Spleen (tissue), 11 donors: ENCODE measurements at regions not wholly inside any gene's neighbourhood (a gene's known extent, or its start where the extent isn't known, plus 50 kb on each side); places are given as distances from the start of the nearest gene placed in this dataset.

Experiments
- DNase-seq: peaks from one replicate; pipeline ENCODE4 v3.0.0-alpha.2; 2020
- H3K27ac ChIP-seq, 8 donors: fragments of 200-600 bp; sonication (generic) in 7 of 8; 1 replicate in 4 of 8; 2 replicates in 4 of 8; pipeline versions ENCODE4 v1.5.0 to v1.8.0; 2016 to 2021; ENCODE audit warnings: inconsistent platforms in 4 of 8, mild to moderate bottlenecking in 4 of 8, moderate library complexity in 1 of 8
- H3K27me3 ChIP-seq, 7 donors: fragments of 200-600 bp; sonication (generic) in 6 of 7; replicated peaks in 1 of 7; 1 replicate in 4 of 7; 2 replicates in 3 of 7; pipeline versions ENCODE4 v1.5.0 to v1.8.0; 2016 to 2021; ENCODE audit warnings: inconsistent platforms in 3 of 7, mild to moderate bottlenecking in 1 of 7
- H3K36me3 ChIP-seq, 6 donors: fragments of 200-600 bp; sonication (generic) in 5 of 6; 1 replicate in 4 of 6; 2 replicates in 2 of 6; pipeline versions ENCODE4 v1.5.0 to v1.8.0; 2016 to 2021; ENCODE audit warnings: inconsistent platforms in 2 of 6
- H3K4me1 ChIP-seq, 6 donors: fragments of 200-600 bp; sonication (generic) in 5 of 6; 1 replicate in 3 of 6; 2 replicates in 3 of 6; pipeline versions ENCODE4 v1.5.0 to v1.8.0; 2016 to 2021; ENCODE audit warnings: inconsistent platforms in 3 of 6
- H3K4me3 ChIP-seq, 8 donors: fragments of 200-600 bp; sonication (generic) in 7 of 8; 1 replicate in 4 of 8; 2 replicates in 4 of 8; pipeline versions ENCODE4 v1.5.0 to v1.8.0; 2016 to 2021; ENCODE audit warnings: inconsistent platforms in 4 of 8, mild to moderate bottlenecking in 4 of 8, moderate library complexity in 2 of 8
- H3K9me3 ChIP-seq, 8 donors: fragments of 200-600 bp; sonication (generic) in 7 of 8; 1 replicate in 4 of 8; 2 replicates in 4 of 8; pipeline versions ENCODE4 v1.5.0 to v1.8.0; 2016 to 2021; ENCODE audit warnings: inconsistent platforms in 4 of 8
- POLR2A ChIP-seq, 3 donors: fragments of 450-650 bp; IDR thresholded peaks; one replicate each; pipeline ENCODE4 v1.5.1; 2017; ENCODE audit warnings: antibody characterized with exemption in 3 of 3, mild to moderate bottlenecking in 1 of 3
- POLR2AphosphoS5 ChIP-seq, 3 donors: sonication (generic); formaldehyde crosslinking; IDR thresholded peaks; one replicate each; pipeline ENCODE4 v1.5.1; 2017; ENCODE audit warnings: antibody characterized with exemption in 3 of 3
- WGBS, 5 donors: extraction: QIAGEN DNeasy Blood & Tissue Kit in 3 of 5; methylation state at CpG; one replicate each; pipeline versions ENCODE4 v1.1.5 to v1.1.7; 2013 to 2018; 5-methylcytosine and 5-hydroxymethylcytosine counted together
- intact Hi-C: fragments of 100-400 bp; cut with DNase I; formaldehyde crosslinking; loops from one replicate; pipeline ENCODE4 v1.15.0; 2023; ENCODE audit warnings: low total_unique reads
- TF ChIP-seq, protein P1 (sequence below), 11 experiments: fragments of 200-600 bp in 7 of 11; fragments of 450-650 bp in 4 of 11; sonication (generic) in 4 of 11; IDR thresholded peaks in 8 of 11; conservative IDR thresholded peaks in 3 of 11; 1 replicate in 7 of 11; 2 replicates in 4 of 11; pipeline versions ENCODE4 v1.4.0 to v1.8.0; 2016 to 2021; ENCODE audit warnings: antibody characterized with exemption in 11 of 11, inconsistent platforms in 4 of 11, mild to moderate bottlenecking in 1 of 11
- donor health status: healthy with polysubstance abuse.
- donor health status: DM: no; HTN: no; CAD: no; lungs with moderate emphysema.
- donor health status: DM: no; HTN: no; CAD: no.
- donor health status: Bipolar disorder and iron deficiency.
- donor health status: healthy.
- donor health status: DM: no; HTN: no; CAD: no.
- donor health status: DM: yes; HTN: yes; CAD: no.

- Histone ChIP-seq H3K4me3 (no peak overlapping the region), H3K27me3 (no peaks in the 10 kb centered on the region), H3K9me3 (peaks cover 0 to 7% (median 0%) of the 10 kb centered on the region in 8 donors), H3K4me1 (no peaks in the 10 kb centered on the region), H3K36me3 (no peaks in the 10 kb centered on the region), H3K27ac (no peak overlapping the region)
- TF ChIP-seq POLR2AphosphoS5 (IDR thresholded peaks at IDR 0.05) = no peak
- no peak for TF ChIP-seq POLR2A (IDR thresholded peaks at IDR 0.05)
- TF ChIP-seq, protein P1, sequence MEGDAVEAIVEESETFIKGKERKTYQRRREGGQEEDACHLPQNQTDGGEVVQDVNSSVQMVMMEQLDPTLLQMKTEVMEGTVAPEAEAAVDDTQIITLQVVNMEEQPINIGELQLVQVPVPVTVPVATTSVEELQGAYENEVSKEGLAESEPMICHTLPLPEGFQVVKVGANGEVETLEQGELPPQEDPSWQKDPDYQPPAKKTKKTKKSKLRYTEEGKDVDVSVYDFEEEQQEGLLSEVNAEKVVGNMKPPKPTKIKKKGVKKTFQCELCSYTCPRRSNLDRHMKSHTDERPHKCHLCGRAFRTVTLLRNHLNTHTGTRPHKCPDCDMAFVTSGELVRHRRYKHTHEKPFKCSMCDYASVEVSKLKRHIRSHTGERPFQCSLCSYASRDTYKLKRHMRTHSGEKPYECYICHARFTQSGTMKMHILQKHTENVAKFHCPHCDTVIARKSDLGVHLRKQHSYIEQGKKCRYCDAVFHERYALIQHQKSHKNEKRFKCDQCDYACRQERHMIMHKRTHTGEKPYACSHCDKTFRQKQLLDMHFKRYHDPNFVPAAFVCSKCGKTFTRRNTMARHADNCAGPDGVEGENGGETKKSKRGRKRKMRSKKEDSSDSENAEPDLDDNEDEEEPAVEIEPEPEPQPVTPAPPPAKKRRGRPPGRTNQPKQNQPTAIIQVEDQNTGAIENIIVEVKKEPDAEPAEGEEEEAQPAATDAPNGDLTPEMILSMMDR (IDR thresholded peaks at IDR 0.05 in 8 of 11, conservative IDR thresholded peaks at IDR 0.05 in 3 of 11) = no peak
- WGBS, 5 donors = 56 to 79% (median 73%) methylated on average over 4 of the region's 4 CpGs
- no peak for DNase-seq
- intact Hi-C loops = no loop called here
These were observed 330.3 kb upstream of the CTNNB1 start for GRCh38 chr3:40869013-40869412.

DNA sequence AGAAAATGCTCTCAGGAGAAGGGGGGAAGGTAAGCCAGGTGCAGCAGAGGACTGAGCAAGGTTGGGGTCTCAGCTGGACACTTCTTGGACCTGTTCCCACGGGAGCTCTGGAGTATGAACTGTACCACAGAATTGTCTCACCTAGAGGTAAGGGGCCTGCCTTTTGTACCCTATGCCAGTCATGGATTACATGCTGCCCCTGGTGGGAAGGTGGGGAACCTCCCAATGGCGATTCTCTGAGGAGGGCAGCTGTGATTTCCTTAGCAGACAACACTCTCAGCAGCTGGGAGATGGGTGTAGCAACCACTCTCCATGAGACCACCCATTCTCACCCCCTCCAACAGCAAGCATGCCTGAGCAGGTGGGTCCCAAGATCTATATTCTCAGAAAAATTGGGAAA is 329.4 kb upstream of the CTNNB1 start:
- H3K4me3 ChIP-seq = no peak overlapping the region
- intact Hi-C loops = no loop called here
- peaks cover 0 to 7% (median 0%) of the 10 kb centered on the region in 8 donors for H3K9me3 ChIP-seq
- no peak overlapping the region for H3K27ac ChIP-seq
- H3K27me3 ChIP-seq = no peaks in the 10 kb centered on the region
- no peaks in the 10 kb centered on the region for H3K36me3 ChIP-seq
- H3K4me1 ChIP-seq = no peaks in the 10 kb centered on the region
- no peak for DNase-seq
- TF ChIP-seq POLR2A (IDR thresholded peaks at IDR 0.05) (no peak), POLR2AphosphoS5 (IDR thresholded peaks at IDR 0.05) (no peak)
- TF ChIP-seq, protein P1 (IDR thresholded peaks at IDR 0.05 in 8 of 11, conservative IDR thresholded peaks at IDR 0.05 in 3 of 11) = no peak
- WGBS, 5 donors = 58 to 78% (median 65%) methylated on average over 2 of the region's 2 CpGs

GRCh38 chr3:40871394-40871793 is 327.9 kb upstream of the CTNNB1 start:
- intact Hi-C loops = no loop called here
- no peak for TF ChIP-seq POLR2AphosphoS5 (IDR thresholded peaks at IDR 0.05)
- TF ChIP-seq POLR2A (IDR thresholded peaks at IDR 0.05) = no peak
- TF ChIP-seq, protein P1 (IDR thresholded peaks at IDR 0.05 in 8 of 11, conservative IDR thresholded peaks at IDR 0.05 in 3 of 11) = no peak
- Histone ChIP-seq H3K27me3 (no peaks in the 10 kb centered on the region), H3K9me3 (peaks cover 0 to 4% (median 0%) of the 10 kb centered on the region in 8 donors), H3K27ac (no peak overlapping the region), H3K36me3 (no peaks in the 10 kb centered on the region), H3K4me1 (no peaks in the 10 kb centered on the region), H3K4me3 (no peak overlapping the region)
- WGBS, 5 donors = 86 to 91% (median 88%) methylated on average over 4 of the region's 4 CpGs
- no peak for DNase-seq

- no peaks in the 10 kb centered on the region for H3K27me3 ChIP-seq
- peaks cover 0 to 4% (median under 1%) of the 10 kb centered on the region in 6 donors for H3K4me1 ChIP-seq
- intact Hi-C loops = no loop called here
- H3K36me3 ChIP-seq = no peaks in the 10 kb centered on the region
- H3K9me3 ChIP-seq = no peaks in the 10 kb centered on the region
- DNase-seq = no peak
- H3K4me3 ChIP-seq = no peak overlapping the region
- no peak overlapping the region for H3K27ac ChIP-seq
- WGBS, 5 donors = 61 to 78% (median 72%) methylated on average over 6 of the region's 6 CpGs
- TF ChIP-seq POLR2AphosphoS5 (IDR thresholded peaks at IDR 0.05) = no peak
- TF ChIP-seq POLR2A (IDR thresholded peaks at IDR 0.05) = no peak
- TF ChIP-seq, protein P1 (IDR thresholded peaks at IDR 0.05 in 8 of 11, conservative IDR thresholded peaks at IDR 0.05 in 3 of 11) = no peak
These were observed 326.9 kb upstream of the CTNNB1 start for GRCh38 chr3:40872258-40872920.
